Activated CD4-positive, alpha-beta T cell treated with anti-CD3 and anti-CD28 coated beads for 36 hours (primary cell): ENCODE measurements at regions not wholly inside any gene's neighbourhood (a gene's known extent, or its start where the extent isn't known, plus 50 kb on each side); places are given as distances from the start of the nearest gene placed in this dataset.
A peak's percentile ranks its signal among the peaks of the same experiment; 100 is the strongest.
"Not testable (repeated sequence)": the region's sequence is repeated elsewhere in the genome, so short reads cannot be mapped to it uniquely, and the experiment has no call there.

Experiments
- ATAC-seq: fragments of 200-7000 bp; cut with Tn5 transposase; one replicate; pipeline ENCODE4 v1.10.0; 2021; ENCODE audit warnings: mild to moderate bottlenecking, moderate library complexity
- CTCF ChIA-PET: fragments of 350-600 bp; sonication (Branson Sonifier 250); formaldehyde crosslinking; loops from one replicate; lab custom pipeline; 2021; ENCODE audit warnings: antibody characterized with exemption; lab: Charles Lee
- POLR2A ChIA-PET: fragments of 350-600 bp; sonication (Branson Sonifier 250); formaldehyde crosslinking; loops from one replicate; lab custom pipeline; 2021; ENCODE audit warnings: antibody characterized with exemption, inconsistent platforms; lab: Charles Lee
- DNase-seq: peaks from one replicate; pipeline ENCODE4 v3.0.0-alpha.2; 2020
- H3K27ac Mint-ChIP-seq: one replicate; pipeline ENCODE4 v1.8.0; 2021; ENCODE audit warnings: mixed read lengths
- H3K27me3 Mint-ChIP-seq: one replicate; pipeline ENCODE4 v1.8.0; 2021; ENCODE audit warnings: mixed read lengths
- H3K36me3 Mint-ChIP-seq: one replicate; pipeline ENCODE4 v1.8.0; 2021; ENCODE audit warnings: low read depth, mixed read lengths
- H3K4me1 Mint-ChIP-seq: one replicate; pipeline ENCODE4 v1.8.0; 2021; ENCODE audit warnings: mixed read lengths
- H3K4me3 Mint-ChIP-seq: one replicate; pipeline ENCODE4 v1.8.0; 2021; ENCODE audit warnings: mild to moderate bottlenecking, moderate library complexity, mixed read lengths
- H3K9me3 Mint-ChIP-seq: one replicate; pipeline ENCODE4 v1.8.0; 2021; ENCODE audit warnings: low read depth, mixed read lengths
- intact Hi-C, 2 experiments: fragments of 100-400 bp; cut with DNase I in 1 of 2; cut with micrococcal nuclease in 1 of 2; formaldehyde crosslinking; loops; one replicate each; pipeline versions ENCODE4 v1.14.2 to v1.15.1; 2022 to 2024; cut with DNase I, micrococcal nuclease

DNA sequence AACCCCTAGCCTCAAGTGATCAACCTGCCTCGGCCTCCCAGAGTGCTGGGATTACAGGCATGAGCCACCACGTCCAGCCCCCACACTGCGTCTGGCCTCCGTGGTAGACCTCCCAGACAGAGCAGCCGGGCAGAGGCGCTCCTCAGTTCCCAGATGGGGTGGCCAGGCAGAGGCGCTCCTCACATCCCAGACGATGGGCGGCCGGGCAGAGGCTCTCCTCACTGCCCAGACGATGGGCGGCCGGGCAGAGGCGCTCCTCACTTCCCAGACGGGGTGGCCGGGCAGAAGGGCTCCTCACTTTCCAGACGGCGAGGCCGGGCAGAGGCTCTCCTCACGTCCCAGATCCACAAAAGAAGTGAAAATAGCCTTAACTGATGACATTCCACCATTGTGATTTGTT lies 266.6 kb upstream of the FRG2C start:
- H3K36me3 Mint-ChIP-seq, H3K4me3 Mint-ChIP-seq, H3K27ac Mint-ChIP-seq, DNase-seq, CTCF ChIA-PET, H3K4me1 Mint-ChIP-seq, H3K9me3 Mint-ChIP-seq, H3K27me3 Mint-ChIP-seq, POLR2A ChIA-PET, intact Hi-C loops, ATAC-seq: not testable (repeated sequence)

DNA sequence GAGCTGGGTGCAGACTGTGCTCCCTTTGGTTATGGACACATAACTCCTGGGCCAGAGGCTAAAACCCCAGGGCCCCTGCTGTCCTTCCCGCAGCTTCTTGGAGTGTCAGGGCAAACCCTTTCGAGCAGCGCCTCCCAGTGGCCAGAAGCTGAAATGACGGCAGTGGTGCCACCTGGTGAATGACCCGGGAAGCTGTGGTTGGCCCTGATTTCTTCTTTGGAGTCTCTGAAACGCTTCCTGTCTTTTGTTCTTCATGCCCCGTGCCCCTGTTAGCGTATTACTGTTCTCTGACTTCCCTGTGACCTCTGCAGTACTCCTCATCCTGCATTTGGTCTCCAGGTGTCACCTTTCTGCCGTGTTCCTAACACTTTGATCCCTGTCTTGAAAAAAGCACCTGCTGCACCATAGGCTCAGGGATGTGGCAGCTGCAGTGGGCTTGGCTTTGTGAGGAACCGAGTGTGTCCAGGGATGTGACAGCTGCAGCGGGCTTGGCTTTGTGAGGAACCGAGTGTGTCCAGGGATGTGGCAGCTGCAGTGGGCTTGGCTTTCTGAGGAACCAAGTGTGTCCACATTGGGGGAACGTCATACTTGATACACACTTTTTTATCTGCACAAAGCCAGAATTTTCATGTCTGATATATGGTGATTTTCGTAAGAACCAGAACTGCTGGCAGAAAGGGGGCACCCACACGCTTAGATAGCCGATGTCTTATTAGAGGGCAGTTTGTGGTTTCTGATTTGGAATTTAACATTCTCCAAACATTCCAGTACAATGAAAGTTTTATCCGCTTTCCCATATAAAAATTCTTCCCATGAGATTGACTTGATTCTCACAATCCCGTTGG lies 241.8 kb upstream of the FRG2C start:
- peak; percentile 69 for DNase-seq
- H3K4me3 Mint-ChIP-seq, H3K27me3 Mint-ChIP-seq, H3K9me3 Mint-ChIP-seq, ATAC-seq, H3K4me1 Mint-ChIP-seq, H3K27ac Mint-ChIP-seq, POLR2A ChIA-PET: not testable (repeated sequence)
- H3K36me3 Mint-ChIP-seq: peaks cover 23% of the 10 kb centered on the region
- intact Hi-C loops: loop anchor here (5.0 to 10.0 kb wide), 3 partner anchors 128 to 1155 kb away; no protein-coding TSS in a partner anchor
- CTCF ChIA-PET: interaction anchor here (1.3 kb wide), 1 partner anchor 230 kb away, joined by 5 read pairs; no protein-coding TSS in a partner anchor

DNA sequence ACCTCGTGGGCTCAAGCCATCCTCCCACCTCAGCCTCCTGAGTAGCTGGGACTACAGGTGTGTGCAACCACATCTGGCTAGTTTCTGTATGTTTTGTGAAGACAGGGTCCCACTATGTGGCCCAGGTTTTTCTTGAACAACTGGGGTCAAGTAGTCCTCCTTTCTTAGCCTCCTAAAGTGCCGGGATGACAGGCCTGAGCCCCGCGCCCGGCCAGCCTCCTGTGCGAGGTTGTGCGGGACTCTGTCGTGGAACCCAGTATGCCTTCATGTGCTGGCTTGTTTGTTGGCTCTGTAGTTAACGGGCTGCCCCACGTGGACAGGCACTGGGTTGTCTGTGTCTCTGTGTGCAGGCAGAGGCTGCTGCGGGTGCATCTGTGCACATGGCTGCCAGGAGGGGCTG lies 238.7 kb upstream of the FRG2C start:
- H3K4me3 Mint-ChIP-seq, H3K27ac Mint-ChIP-seq, H3K27me3 Mint-ChIP-seq, ATAC-seq, H3K9me3 Mint-ChIP-seq, DNase-seq, CTCF ChIA-PET, POLR2A ChIA-PET: not testable (repeated sequence)
- intact Hi-C loops: loop anchor here in 1 of 2 experiments (10.0 kb wide), 1 partner anchor 131 kb away; no protein-coding TSS in a partner anchor
- peaks cover 13% of the 10 kb centered on the region for H3K4me1 Mint-ChIP-seq
- H3K36me3 Mint-ChIP-seq: peaks cover 30% of the 10 kb centered on the region

DNA sequence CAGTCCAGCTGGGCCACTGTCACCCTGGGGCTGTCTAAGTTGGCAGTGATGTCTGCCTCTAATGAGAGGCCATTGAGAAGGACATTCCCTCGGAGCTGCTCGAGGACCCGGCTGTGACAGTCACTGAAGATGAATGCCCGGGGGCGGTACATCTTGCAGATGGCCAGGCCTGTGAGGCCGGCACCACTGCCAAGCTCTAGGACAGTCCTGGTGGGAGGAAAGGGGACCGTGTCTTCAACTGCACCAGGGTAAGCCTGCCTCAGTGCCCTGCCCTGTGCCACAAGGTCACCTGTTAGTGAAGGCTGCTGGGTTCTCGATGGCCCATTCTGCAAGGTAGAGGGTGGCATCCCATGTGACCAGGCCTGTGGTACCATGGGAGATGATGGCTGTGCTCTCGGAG lies 236.6 kb upstream of the FRG2C start:
- CTCF ChIA-PET, POLR2A ChIA-PET, ATAC-seq, DNase-seq, H3K4me3 Mint-ChIP-seq, H3K27me3 Mint-ChIP-seq, H3K9me3 Mint-ChIP-seq, H3K27ac Mint-ChIP-seq: not testable (repeated sequence)
- H3K36me3 Mint-ChIP-seq: peaks cover 28% of the 10 kb centered on the region
- intact Hi-C loops: loop anchor here in 1 of 2 experiments (10.0 kb wide), 1 partner anchor 133 kb away; no protein-coding TSS in a partner anchor
- H3K4me1 Mint-ChIP-seq: peaks cover 10% of the 10 kb centered on the region

DNA sequence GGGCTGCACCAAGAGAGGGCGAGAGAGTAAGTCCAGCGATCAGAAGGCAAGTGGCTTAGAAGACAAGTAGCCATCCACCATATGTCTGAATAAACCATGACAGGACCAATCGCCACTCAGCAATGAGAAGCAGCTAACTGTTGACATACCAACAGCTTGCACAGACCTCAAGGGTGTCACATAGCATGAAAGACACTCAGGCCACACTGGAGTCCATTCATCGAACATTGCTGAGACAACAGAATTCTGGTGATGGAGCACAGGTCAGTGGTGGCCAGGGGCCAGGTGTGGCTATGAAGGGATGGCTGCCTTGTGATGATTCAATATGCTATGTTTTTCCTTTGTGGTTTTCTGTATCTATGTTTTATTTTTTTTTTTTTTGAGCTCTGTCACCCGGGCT lies 236.2 kb upstream of the FRG2C start:
- DNase-seq, H3K27ac Mint-ChIP-seq, H3K9me3 Mint-ChIP-seq, ATAC-seq, H3K4me3 Mint-ChIP-seq, H3K27me3 Mint-ChIP-seq, POLR2A ChIA-PET, H3K4me1 Mint-ChIP-seq: not testable (repeated sequence)
- CTCF ChIA-PET: interaction anchor here (1.6 kb wide), 1 partner anchor 10 kb away, joined by 4 read pairs; no protein-coding TSS in a partner anchor
- intact Hi-C loops: loop anchor here in 1 of 2 experiments (10.0 kb wide), 1 partner anchor 133 kb away; no protein-coding TSS in a partner anchor
- peaks cover 27% of the 10 kb centered on the region for H3K36me3 Mint-ChIP-seq

DNA sequence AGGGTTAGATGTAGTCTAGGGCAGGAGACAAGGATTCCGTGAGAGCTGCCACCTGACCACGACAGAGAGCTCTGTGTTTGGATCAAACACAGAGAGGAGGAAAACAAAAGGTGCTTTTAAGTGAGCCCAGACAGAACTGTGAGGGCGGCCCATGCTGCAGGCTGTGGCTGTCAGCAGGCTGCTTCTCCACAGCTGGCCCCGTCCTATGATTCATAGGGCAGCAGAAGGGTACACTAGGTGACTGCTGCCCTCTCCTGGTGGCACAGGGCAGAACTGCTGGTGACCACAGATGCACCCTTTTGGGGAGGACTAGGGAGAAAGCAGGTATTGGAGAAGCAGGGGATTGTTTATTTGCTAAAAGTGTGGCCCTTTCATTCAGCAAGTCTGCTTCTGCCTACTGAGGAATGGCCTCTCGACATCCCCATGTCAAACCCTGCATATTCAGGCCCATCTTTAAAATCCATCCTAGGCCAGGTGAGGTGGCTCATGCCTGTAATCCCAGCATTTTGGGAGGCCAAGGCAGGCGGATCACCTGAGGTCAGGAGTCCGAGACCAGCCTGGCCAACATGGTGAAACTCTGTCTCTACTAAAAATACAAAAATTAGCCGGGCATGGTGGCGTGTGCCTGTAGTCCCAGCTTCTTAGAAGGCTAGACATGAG lies 234.4 kb upstream of the FRG2C start:
- H3K27me3 Mint-ChIP-seq, POLR2A ChIA-PET, H3K9me3 Mint-ChIP-seq, H3K4me3 Mint-ChIP-seq, ATAC-seq: not testable (repeated sequence)
- Mint-ChIP-seq H3K27ac (peak overlapping the region; percentile 43), H3K4me1 (peaks cover 16% of the 10 kb centered on the region), H3K36me3 (peaks cover 24% of the 10 kb centered on the region)
- CTCF ChIA-PET: interaction anchor here (0.6 to 1.3 kb wide), 2 partner anchors 11 to 238 kb away, joined by 3 read pairs; no protein-coding TSS in a partner anchor
- peak; percentile 85 for DNase-seq
- intact Hi-C loops: loop anchor here (1.0 to 10.0 kb wide), 5 partner anchors 67 to 355 kb away; partner anchors contain the start of gene ZNF717 (in 1 of the 2)

DNA sequence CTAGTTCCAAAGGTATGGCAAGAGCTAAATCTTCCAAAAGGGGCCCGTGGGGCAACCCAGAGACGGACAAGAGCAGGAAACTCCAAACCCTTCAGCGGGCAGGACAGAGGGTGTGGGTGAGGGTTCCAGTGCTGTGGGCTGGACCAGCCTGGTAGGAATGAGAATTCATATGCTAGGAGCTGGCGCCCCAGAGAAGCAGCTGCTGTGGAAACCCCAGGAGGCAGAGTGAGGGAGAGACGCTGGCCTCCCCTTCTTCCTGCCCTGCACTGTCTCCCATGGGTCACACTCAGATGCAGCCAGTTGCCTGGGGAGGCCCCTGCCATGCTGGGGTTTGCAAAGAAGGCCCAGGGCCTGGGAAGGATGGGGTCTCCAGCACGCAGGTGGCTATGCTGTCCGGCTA lies 233.7 kb upstream of the FRG2C start:
- H3K4me3 Mint-ChIP-seq, H3K27me3 Mint-ChIP-seq, DNase-seq, POLR2A ChIA-PET, ATAC-seq, H3K9me3 Mint-ChIP-seq, H3K27ac Mint-ChIP-seq: not testable (repeated sequence)
- H3K4me1 Mint-ChIP-seq: peaks cover 16% of the 10 kb centered on the region
- intact Hi-C loops: loop anchor here in 1 of 2 experiments (10.0 kb wide), 1 partner anchor 354 kb away; the partner anchor contains the start of gene ZNF717
- peaks cover 24% of the 10 kb centered on the region for H3K36me3 Mint-ChIP-seq
- CTCF ChIA-PET: interaction anchor here (0.6 kb wide), 1 partner anchor 11 kb away, joined by 3 read pairs; no protein-coding TSS in a partner anchor

DNA sequence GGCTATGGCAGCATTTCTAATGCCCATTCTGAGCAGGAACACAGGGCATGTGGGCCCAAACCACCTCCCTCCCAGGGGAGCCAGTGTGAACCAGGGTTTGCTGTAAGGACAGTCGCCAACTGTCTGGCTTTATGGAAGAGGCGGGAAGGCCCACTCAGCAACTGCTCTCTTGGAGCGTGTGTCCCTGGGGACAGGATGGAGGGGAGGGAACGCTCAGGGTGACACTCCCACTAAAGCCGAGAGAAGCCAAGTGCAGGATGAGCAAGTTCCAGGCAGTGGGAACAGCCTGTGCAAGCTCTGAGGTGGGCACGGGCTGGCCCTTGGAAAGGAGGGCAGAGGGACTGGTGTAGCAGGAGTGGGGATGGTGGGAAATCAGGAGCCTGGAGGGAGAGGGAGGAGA lies 233.0 kb upstream of the FRG2C start:
- DNase-seq, POLR2A ChIA-PET, H3K27me3 Mint-ChIP-seq, H3K27ac Mint-ChIP-seq, H3K9me3 Mint-ChIP-seq, CTCF ChIA-PET, ATAC-seq, H3K4me3 Mint-ChIP-seq: not testable (repeated sequence)
- peaks cover 18% of the 10 kb centered on the region for H3K4me1 Mint-ChIP-seq
- intact Hi-C loops: loop anchor here in 1 of 2 experiments (10.0 kb wide), 1 partner anchor 354 kb away; the partner anchor contains the start of gene ZNF717
- H3K36me3 Mint-ChIP-seq: peaks cover 21% of the 10 kb centered on the region

DNA sequence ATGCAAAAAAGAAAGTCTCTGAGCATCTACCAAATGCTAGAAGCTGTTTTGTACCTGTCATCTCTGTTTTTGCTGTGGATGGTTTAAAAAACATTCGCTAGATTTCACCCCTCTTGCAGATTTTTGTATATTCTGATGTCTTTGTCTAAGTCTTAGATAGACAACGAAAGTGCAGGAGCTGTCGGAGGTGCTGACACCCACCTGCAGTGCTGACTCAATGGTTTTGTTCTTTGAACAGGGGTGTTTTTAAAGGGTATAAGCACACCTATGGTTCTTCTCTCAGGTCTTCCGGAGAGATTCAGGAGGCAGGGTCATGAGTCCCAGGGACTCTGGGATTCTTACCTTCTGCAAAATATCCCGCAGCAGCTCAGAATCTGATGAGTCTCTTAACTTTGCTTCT lies 231.7 kb upstream of the FRG2C start:
- POLR2A ChIA-PET, H3K9me3 Mint-ChIP-seq, H3K4me3 Mint-ChIP-seq, CTCF ChIA-PET, H3K27ac Mint-ChIP-seq, ATAC-seq, H3K27me3 Mint-ChIP-seq: not testable (repeated sequence)
- DNase-seq: peak; percentile 13
- peaks cover 19% of the 10 kb centered on the region for H3K36me3 Mint-ChIP-seq
- intact Hi-C loops: loop anchor here in 1 of 2 experiments (10.0 kb wide), 1 partner anchor 352 kb away; the partner anchor contains the start of gene ZNF717
- H3K4me1 Mint-ChIP-seq: peaks cover 20% of the 10 kb centered on the region

DNA sequence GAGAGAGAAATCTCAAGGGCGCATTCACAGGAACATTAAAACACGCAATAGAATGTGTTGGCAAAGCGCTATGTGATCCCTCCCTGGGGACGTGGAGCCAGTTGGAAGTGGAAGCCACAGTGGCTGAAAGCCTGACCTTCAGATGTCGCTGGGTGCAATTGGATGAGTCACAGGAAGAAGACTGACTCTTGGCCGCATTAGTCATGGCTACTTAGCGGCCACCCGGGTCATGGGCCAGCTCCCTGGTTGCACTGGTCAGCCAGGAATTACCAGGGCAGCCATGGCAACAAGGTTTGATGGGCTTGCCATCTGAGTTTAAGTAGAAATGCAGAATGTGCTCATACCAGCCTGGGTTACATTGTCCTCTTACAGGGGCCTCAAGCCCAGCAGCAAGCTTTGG lies 231.2 kb upstream of the FRG2C start:
- CTCF ChIA-PET: not testable (repeated sequence)

DNA sequence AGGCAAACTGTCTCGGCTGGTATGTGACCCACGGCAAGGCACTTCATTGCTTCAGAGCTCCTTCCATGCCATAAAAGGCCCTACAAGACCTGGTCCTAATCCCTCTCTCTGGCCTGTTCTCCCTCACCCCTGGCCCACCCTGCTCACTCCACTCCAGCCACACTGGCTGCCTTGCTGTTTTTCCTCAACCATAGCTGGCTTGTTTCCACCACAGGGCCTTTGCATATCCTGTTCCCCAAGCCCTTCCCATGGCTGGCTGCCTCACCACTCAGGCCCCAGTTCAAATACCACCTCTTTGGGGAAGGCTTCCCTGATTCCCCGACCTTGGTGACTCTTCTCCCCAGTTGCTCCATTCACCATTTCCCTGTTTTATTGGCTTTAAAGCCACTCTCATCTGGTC lies 230.8 kb upstream of the FRG2C start:
- DNase-seq, H3K27me3 Mint-ChIP-seq, CTCF ChIA-PET, ATAC-seq, POLR2A ChIA-PET, H3K9me3 Mint-ChIP-seq, H3K4me3 Mint-ChIP-seq: not testable (repeated sequence)
- H3K4me1 Mint-ChIP-seq: peaks cover 20% of the 10 kb centered on the region
- H3K36me3 Mint-ChIP-seq: peaks cover 17% of the 10 kb centered on the region
- H3K27ac Mint-ChIP-seq: peak overlapping the region; percentile 82
- intact Hi-C loops: loop anchor here in 1 of 2 experiments (10.0 kb wide), 1 partner anchor 352 kb away; the partner anchor contains the start of gene ZNF717

More for the DNA sequence above, 231.2 kb upstream of the FRG2C start:
- POLR2A ChIA-PET, ATAC-seq, H3K9me3 Mint-ChIP-seq, H3K27me3 Mint-ChIP-seq, H3K4me3 Mint-ChIP-seq, H3K27ac Mint-ChIP-seq, DNase-seq: not testable (repeated sequence)
- Mint-ChIP-seq H3K4me1 (peaks cover 20% of the 10 kb centered on the region), H3K36me3 (peaks cover 17% of the 10 kb centered on the region)
- intact Hi-C loops: loop anchor here in 1 of 2 experiments (10.0 kb wide), 1 partner anchor 352 kb away; the partner anchor contains the start of gene ZNF717
